HG02840 (cell line): ENCODE measurements at regions not wholly inside any gene's neighbourhood (a gene's known extent, or its start where the extent isn't known, plus 50 kb on each side); places are given as distances from the start of the nearest gene placed in this dataset.
"Not testable (repeated sequence)": the region's sequence is repeated elsewhere in the genome, so short reads cannot be mapped to it uniquely, and the experiment has no call there.

Source experiments
- ATAC-seq: cut with Tn5 transposase; IDR thresholded peaks from one replicate; pipeline ENCODE4 v1.9.1; 2021; ENCODE audit warnings: mild to moderate bottlenecking, moderate library complexity, moderate number of reproducible peaks; ENCODE audit not compliant: unreplicated experiment, low FRiP score

DNA sequence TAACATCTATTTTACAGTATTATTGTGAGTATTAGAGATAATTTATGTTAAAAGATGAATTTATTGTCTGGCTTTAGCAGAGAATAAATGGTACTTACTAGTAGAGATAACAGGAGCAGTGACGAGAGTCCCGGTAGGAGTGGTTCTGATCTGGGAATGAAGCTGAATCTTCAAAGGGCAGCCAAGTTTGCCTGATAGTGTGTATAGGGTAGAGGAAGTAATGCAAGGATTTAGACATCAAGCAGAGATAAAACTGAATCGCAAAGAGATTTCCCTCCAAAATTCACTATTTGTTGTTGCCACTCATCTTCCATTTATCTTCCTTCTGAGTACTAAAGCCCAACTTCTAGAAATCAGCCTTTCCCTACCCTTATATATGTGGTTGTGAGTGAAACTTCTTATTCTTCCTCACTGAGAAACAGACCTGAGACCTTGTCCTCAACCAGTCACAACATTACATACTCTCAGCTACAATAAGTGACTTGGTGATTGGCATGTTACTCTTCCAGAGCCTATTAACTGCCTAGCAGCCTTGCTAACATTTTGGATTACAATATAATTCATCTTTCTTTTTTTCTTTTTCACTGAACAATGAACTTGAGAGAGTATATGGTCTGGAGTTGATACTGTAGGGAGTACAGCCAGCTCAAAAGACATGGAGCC lies 692.7 kb upstream of the ZNF385D start:
- ATAC-seq, result no peak

- not testable (repeated sequence) for ATAC-seq
Measured at GRCh38 chr3:22445336-22445735, 694.3 kb upstream of the ZNF385D start.

DNA sequence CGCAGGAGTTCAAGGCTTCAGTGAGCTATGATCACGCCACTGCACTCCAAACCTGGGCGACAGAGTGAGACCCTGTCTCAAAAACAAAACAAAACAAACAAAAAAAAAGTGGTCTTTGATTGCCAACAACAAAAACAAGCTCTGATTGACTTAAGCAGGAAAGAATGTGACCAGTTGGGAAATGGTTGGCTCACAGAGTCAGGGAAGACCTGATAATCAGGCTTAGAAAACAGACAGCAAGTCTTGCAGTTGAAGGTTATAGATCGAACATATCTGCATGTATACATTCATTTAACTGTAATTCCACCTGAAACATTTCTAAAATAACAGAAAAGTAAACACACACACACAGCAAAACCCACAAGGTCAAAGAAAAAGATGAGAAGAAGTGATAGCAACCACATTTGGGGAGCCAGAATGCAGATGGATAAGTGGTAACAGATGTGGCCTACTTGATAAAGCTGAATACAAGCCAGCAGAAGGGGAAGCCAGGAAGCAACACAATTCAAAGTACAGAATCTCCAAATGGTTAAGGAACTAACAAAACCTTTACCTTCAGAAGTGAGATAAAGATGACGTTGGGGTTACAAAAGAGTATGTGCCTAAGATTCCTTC lies 699.9 kb upstream of the ZNF385D start:
- no peak for ATAC-seq

- no peak for ATAC-seq
Measured at GRCh38 chr3:22451501-22451900, 700.5 kb upstream of the ZNF385D start.

- ATAC-seq, result no peak
Measured at GRCh38 chr3:22453906-22454535, 703.0 kb upstream of the ZNF385D start.

- no peak for ATAC-seq
Measured at GRCh38 chr3:22469995-22470394, 719.0 kb upstream of the ZNF385D start.

GRCh38 chr3:22471557-22471956 lies 720.5 kb upstream of the ZNF385D start:
- ATAC-seq, result no peak

- no peak for ATAC-seq
Measured at GRCh38 chr3:22474706-22475445, 723.9 kb upstream of the ZNF385D start.

GRCh38 chr3:22475665-22476240 lies 724.7 kb upstream of the ZNF385D start:
- no peak for ATAC-seq

GRCh38 chr3:22476976-22477375 lies 726.0 kb upstream of the ZNF385D start:
- ATAC-seq, result no peak

- ATAC-seq, result no peak
Measured at GRCh38 chr3:22485954-22486353, 717.2 kb upstream of the UBE2E2 start.

DNA sequence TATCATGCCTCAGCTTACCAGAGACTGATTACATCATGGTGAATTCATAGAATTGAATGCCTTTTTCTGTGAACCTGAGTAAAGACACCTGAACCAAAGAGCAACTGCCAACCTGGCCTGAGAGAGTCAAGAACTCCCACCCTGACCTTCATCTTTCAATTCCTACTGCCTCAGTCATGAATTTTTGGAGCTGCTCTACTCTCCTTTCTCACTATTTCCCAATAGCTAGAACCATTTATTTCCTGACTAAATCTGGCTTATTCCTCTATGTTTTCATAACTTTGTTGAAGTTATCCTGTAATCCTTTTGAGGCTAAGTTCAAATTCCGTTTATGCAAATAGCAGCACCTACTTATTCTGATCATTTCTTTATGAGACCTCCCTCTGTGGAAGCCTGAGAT lies 712.4 kb upstream of the UBE2E2 start:
- ATAC-seq, result no peak

DNA sequence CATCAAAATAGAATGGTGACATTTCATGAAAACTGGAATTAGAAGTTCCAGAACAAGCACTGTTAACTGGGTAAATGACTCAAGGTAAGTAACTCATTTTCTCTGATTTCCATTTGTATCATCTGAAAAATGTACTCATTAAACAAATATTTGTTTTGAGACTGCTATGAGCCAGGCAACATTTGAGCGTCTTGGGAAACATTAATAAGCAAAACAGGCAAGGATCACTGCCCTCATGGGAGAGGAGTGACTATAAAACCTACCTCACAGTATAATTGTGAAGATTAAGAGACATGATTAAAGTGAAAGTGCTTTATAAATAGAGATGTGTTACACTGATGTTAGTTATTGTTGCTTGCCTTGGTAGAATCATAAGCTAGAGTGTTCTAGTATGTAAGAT lies 711.8 kb upstream of the UBE2E2 start:
- ATAC-seq, result no peak

DNA sequence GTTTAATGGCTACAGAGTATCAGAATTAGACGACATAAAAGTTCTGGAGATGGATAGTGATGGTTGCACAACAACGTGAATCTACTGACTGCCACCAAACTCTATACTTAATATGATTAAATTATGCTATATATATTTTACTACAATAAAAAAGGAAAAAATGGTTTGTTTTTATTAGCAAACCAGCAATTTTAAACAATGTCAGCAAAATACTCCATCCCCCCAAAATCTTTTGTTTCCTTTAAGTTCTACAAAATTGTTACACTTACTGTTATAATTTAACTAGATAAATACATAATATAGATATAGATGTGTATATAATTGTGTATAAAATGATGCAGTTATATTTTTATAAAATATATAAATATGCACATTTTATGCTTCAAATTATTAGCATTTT lies 710.8 kb upstream of the UBE2E2 start:
- ATAC-seq, result no peak

DNA sequence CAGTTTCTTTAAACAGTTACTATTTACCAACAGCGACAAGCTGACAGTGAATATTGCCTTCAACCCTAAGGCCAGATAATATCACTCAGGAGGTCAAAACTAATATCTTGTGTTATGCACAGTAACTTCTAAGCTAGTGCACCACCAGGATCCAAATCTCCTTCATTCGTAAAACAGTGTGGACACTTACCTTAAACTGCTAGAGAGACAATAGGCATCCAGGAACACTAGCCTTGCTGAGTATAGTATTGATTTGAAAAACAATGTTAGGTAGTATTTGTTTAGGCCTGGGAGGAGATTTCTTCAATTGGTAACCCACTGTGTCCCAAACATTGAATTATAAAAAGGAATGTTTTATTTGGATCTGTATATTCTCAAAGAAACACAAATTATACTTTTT lies 707.9 kb upstream of the UBE2E2 start:
- no peak for ATAC-seq

DNA sequence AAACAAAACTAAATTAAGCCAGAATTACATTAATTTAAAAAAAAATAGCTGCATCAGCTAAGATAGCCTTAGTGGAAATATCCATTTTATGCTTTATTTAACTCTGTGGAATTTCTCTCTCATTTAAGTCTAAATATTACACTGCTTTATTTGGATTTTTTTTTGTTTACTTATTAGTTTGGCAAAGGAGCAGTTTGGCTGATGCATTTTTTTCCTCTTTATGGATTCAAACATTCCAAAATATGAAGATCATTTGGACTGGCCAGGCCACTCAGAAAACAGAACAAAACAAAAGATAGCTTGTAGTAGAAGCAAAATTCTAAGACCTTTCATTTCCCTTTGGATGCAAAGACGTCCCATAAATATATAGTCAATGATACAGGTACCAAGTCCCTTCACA lies 707.3 kb upstream of the UBE2E2 start:
- no peak for ATAC-seq

- no peak for ATAC-seq
Measured at GRCh38 chr3:22496641-22497040, 706.5 kb upstream of the UBE2E2 start.

GRCh38 chr3:22506871-22507270 lies 696.3 kb upstream of the UBE2E2 start:
- no peak for ATAC-seq

DNA sequence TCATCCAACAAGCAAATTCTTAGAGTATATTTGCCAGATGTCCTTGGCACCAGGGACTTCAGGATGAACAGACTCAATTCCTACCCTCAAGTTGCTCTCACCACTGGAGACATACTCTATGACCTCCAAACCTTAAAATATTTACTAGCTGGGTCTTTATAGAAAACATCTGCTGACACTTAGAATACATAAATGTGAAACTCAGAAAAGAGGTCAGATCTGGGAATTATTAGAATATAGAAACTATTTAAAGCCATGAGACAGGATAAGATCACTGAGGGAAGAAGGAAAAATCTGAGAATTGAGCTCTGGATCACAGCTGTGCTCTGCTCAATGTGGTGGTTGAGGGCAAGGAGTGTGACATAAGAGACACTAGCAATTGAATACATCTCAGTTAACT lies 695.4 kb upstream of the UBE2E2 start:
- no peak for ATAC-seq

DNA sequence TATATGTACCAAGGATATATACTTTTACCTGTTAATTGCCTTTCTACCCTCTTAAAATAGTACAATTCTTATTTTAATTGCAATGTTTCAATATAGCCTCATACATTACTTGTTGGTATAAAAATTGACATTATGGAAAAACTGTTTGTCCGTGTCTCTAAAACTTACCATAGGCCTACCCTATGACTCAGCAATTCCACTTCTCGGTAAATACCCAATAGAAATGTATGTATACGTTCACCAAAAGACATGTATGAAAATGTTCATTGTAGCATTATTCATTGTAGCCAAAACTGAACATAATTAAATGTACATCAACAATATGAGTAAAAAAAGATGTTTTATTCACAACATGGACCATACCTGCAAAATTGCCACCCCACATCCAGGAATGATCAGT lies 679.2 kb upstream of the UBE2E2 start:
- ATAC-seq, result no peak

GRCh38 chr3:22526266-22526837 lies 676.8 kb upstream of the UBE2E2 start:
- no peak for ATAC-seq
